Pancreas (tissue), 10 donors: ENCODE measurements at regions not wholly inside any gene's neighbourhood (a gene's known extent, or its start where the extent isn't known, plus 50 kb on each side); places are given as distances from the start of the nearest gene placed in this dataset.

Experiments
- ATAC-seq, 4 donors: fragments of 200-7000 bp; cut with Tn5 transposase; one replicate each; pipeline versions ENCODE4 v1.8.0 to v1.9.1; 2020; ENCODE audit warnings: mild to moderate bottlenecking in 4 of 4, moderate library complexity in 4 of 4
- DNase-seq, 6 donors: peaks; one replicate each; pipeline ENCODE4 v3.0.0-alpha.2; 2020
- FAIRE-seq: peaks from 2 replicates; lab custom pipeline; 2012; peaks lifted over from hg19 to GRCh38; lab: Jason Lieb, UNC
- H3K27ac ChIP-seq, 4 donors: fragments of 200-600 bp; sonication (generic); 1 replicate in 3 of 4; 2 replicates in 1 of 4; pipeline versions ENCODE4 v1.5.0 to v1.8.0; 2020
- H3K27me3 ChIP-seq, 4 donors: fragments of 200-600 bp; one replicate each; pipeline ENCODE4 v1.8.0; 2021
- H3K36me3 ChIP-seq, 3 donors: fragments of 200-600 bp; sonication (generic) in 1 of 3; one replicate each; pipeline versions ENCODE4 v1.5.0 to v1.8.0; 2020 to 2021
- H3K4me1 ChIP-seq, 3 donors: fragments of 200-600 bp; one replicate each; pipeline ENCODE4 v1.8.0; 2021
- H3K4me3 ChIP-seq, 4 donors: fragments of 200-600 bp; sonication (generic) in 2 of 4; one replicate each; pipeline versions ENCODE4 v1.5.0 to v1.8.0; 2020 to 2021
- H3K9me3 ChIP-seq, 4 donors: fragments of 200-600 bp; one replicate each; pipeline ENCODE4 v1.8.0; 2021
- CTCF ChIP-seq, 4 donors: fragments of 200-600 bp; sonication (generic) in 3 of 4; IDR thresholded peaks; one replicate each; pipeline versions ENCODE4 v1.5.0 to v1.8.0; 2021; ENCODE audit warnings: antibody characterized with exemption in 4 of 4
- WGBS, 2 donors: extraction: QIAGEN DNeasy Blood & Tissue Kit; methylation state at CpG; one replicate each; pipeline ENCODE4 v1.1.7; 2013; 5-methylcytosine and 5-hydroxymethylcytosine counted together
- intact Hi-C, 3 donors: fragments of 100-400 bp; cut with DNase I; formaldehyde crosslinking; loops; one replicate each; pipeline versions ENCODE4 v1.11.1 to v1.14.2; 2022
- donor health status: healthy with polysubstance abuse.
- donor health status: DM: no; HTN: no; CAD: no; lungs with moderate emphysema.
- donor health status: DM: no; HTN: no; CAD: no.
- donor health status: control.
- donor health status: control.
- donor health status: Bipolar disorder and iron deficiency.
- donor health status: DM: yes; HTN: yes; CAD: no.
- donor health status: DM: no; HTN: no; CAD: no.
- donor health status: DM: no; HTN: no; CAD: no.
- donor health status: DM: yes; HTN: yes; CAD: no.

DNA sequence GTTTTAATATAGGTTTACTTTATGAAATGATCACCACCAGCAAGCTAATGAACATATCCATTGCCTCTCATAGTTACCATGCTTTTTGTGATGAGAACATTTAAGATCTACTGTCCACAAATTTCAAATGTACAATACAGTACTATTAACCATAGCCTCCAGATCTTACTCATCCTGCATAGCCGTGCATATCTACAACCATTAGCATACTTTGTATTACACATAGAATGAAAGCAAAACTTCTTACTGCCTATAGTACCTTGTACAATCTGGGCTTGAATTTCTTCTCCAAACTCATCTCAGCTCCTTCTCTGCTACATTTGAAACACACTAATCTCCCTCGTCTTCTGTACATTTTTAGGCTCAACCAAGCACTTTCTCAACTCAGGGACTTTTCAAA is 510.6 kb downstream of the PRR16 start:
- intact Hi-C loops = no loop called here
- 75 to 80% methylated on average over 2 of the region's 2 CpGs for whole genome bisulfite sequencing, 2 donors

GRCh38 chr5:120982351-120982750 is 518.3 kb downstream of the PRR16 start:
- TF ChIP-seq CTCF (IDR thresholded peaks at IDR 0.05) = no peak
- H3K36me3 ChIP-seq = no peaks in the 10 kb centered on the region
- DNase-seq (no peak), ATAC-seq (no peak), FAIRE-seq (no peak)
- H3K4me1 ChIP-seq = no peaks in the 10 kb centered on the region
- intact Hi-C loops = no loop called here
- no peaks in the 10 kb centered on the region for H3K9me3 ChIP-seq
- no peak overlapping the region for H3K4me3 ChIP-seq
- no peak overlapping the region for H3K27ac ChIP-seq
- H3K27me3 ChIP-seq = no peaks in the 10 kb centered on the region

More for the DNA sequence above, 510.6 kb downstream of the PRR16 start:
- H3K4me1 ChIP-seq = no peaks in the 10 kb centered on the region
- no peak overlapping the region for H3K4me3 ChIP-seq
- no peak for TF ChIP-seq CTCF (IDR thresholded peaks at IDR 0.05)
- no peaks in the 10 kb centered on the region for H3K27me3 ChIP-seq
- no peaks in the 10 kb centered on the region for H3K36me3 ChIP-seq
- ATAC-seq = no peak
- H3K27ac ChIP-seq = no peak overlapping the region
- FAIRE-seq = no peak
- DNase-seq = no peak
- H3K9me3 ChIP-seq = no peaks in the 10 kb centered on the region

- FAIRE-seq (no peak), DNase-seq (no peak), ATAC-seq (peak in 1 of 4 donors; percentile 45)
Measured at GRCh38 chr5:120985526-120985925, 521.4 kb downstream of the PRR16 start.

DNA sequence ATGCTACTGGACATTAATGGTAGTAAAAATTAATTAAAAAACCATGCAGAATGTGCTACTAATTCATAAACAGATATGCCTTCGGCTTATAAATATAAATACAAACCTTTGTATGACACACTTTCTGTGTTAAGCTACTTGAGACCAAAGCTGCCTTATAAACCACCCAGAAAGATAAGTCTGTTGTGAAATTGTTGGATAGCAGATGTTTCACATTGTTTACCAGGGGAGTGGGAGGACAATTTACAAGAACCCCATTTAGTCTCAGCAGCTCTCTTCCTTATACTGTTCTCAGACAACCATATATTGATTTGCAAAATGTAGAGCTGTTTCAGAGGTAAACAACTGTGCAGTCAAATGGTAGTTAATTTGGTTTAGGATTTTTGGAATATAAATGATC is 524.4 kb downstream of the PRR16 start:
- DNase-seq (no peak), ATAC-seq (no peak), FAIRE-seq (no peak)
- no peaks in the 10 kb centered on the region for H3K36me3 ChIP-seq
- no peak for TF ChIP-seq CTCF (IDR thresholded peaks at IDR 0.05)
- no peaks in the 10 kb centered on the region for H3K4me1 ChIP-seq
- no peak overlapping the region for H3K27ac ChIP-seq
- no peaks in the 10 kb centered on the region for H3K9me3 ChIP-seq
- intact Hi-C loops = no loop called here
- 91 to 96% methylated on average over 1 of the region's 1 CpG for WGBS, 2 donors
- H3K4me3 ChIP-seq = no peak overlapping the region
- H3K27me3 ChIP-seq = no peaks in the 10 kb centered on the region

More at GRCh38 chr5:120985526-120985925, 521.4 kb downstream of the PRR16 start:
- Histone ChIP-seq H3K27me3 (no peaks in the 10 kb centered on the region), H3K4me1 (no peaks in the 10 kb centered on the region), H3K4me3 (no peak overlapping the region), H3K36me3 (no peaks in the 10 kb centered on the region), H3K9me3 (no peaks in the 10 kb centered on the region), H3K27ac (no peak overlapping the region)
- intact Hi-C loops = no loop called here
- TF ChIP-seq CTCF (IDR thresholded peaks at IDR 0.05) = no peak

- DNase-seq = no peak
- no peaks in the 10 kb centered on the region for H3K4me1 ChIP-seq
- no peaks in the 10 kb centered on the region for H3K9me3 ChIP-seq
- H3K4me3 ChIP-seq = no peak overlapping the region
- ATAC-seq = no peak
- intact Hi-C loops = no loop called here
- FAIRE-seq = no peak
- H3K36me3 ChIP-seq = no peaks in the 10 kb centered on the region
- H3K27ac ChIP-seq = no peak overlapping the region
- TF ChIP-seq CTCF (IDR thresholded peaks at IDR 0.05) = no peak
- H3K27me3 ChIP-seq = no peaks in the 10 kb centered on the region
Measured at GRCh38 chr5:120988941-120989340, 524.8 kb downstream of the PRR16 start.
